SU-DHL-6 (cell line): ENCODE measurements at regions not wholly inside any gene's neighbourhood (a gene's known extent, or its start where the extent isn't known, plus 50 kb on each side); places are given as distances from the start of the nearest gene placed in this dataset.

ENCODE experiments used
- EZH2phosphoT487 ChIP-seq: fragments of 200-600 bp; sonication (generic), shearing (Covaris generic); conservative IDR thresholded peaks from 2 replicates; pipeline ENCODE4 v1.6.1; 2018; ENCODE audit warnings: mild to moderate bottlenecking, antibody characterized with exemption, low read length, moderate library complexity, mixed read lengths
- TF ChIP-seq, protein P1 (sequence below): fragments of 200-600 bp; sonication (generic); IDR thresholded peaks from one replicate; pipeline ENCODE4 v1.5.1; 2017; ENCODE audit warnings: antibody characterized with exemption, mild to moderate bottlenecking, low read length, moderate library complexity; ENCODE audit not compliant: insufficient read depth, poor library complexity, severe bottlenecking

DNA sequence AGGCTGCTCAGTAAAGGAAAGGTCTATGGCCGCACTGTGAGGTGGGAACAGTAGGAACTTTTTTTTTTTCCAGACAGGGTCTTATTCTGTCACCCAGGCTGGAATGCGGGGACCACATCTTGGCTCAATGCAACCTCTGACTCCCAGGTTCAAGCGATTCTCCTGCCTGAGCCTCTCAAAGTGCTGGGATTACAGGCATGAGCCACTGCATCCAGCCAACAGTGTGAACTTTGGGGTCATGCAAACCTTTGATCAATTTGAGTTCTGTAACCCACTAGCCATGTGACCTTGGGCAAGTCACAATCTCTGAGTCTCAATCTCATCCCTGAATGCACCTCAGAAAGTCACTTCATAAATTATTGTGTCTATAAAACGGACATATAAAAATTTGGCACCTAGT is 286.8 kb upstream of the CTNNB1 start:
- TF ChIP-seq, protein P1, sequence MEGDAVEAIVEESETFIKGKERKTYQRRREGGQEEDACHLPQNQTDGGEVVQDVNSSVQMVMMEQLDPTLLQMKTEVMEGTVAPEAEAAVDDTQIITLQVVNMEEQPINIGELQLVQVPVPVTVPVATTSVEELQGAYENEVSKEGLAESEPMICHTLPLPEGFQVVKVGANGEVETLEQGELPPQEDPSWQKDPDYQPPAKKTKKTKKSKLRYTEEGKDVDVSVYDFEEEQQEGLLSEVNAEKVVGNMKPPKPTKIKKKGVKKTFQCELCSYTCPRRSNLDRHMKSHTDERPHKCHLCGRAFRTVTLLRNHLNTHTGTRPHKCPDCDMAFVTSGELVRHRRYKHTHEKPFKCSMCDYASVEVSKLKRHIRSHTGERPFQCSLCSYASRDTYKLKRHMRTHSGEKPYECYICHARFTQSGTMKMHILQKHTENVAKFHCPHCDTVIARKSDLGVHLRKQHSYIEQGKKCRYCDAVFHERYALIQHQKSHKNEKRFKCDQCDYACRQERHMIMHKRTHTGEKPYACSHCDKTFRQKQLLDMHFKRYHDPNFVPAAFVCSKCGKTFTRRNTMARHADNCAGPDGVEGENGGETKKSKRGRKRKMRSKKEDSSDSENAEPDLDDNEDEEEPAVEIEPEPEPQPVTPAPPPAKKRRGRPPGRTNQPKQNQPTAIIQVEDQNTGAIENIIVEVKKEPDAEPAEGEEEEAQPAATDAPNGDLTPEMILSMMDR: no peak
- no peak for TF ChIP-seq EZH2phosphoT487
